ENCODE measurements at regions not wholly inside any gene's neighbourhood (a gene's known extent, or its start where the extent isn't known, plus 50 kb on each side); places are given as distances from the start of the nearest gene placed in this dataset.
A peak's percentile ranks its signal among the peaks of the same experiment; 100 is the strongest.
"Not testable (repeated sequence)": the region's sequence is repeated elsewhere in the genome, so short reads cannot be mapped to it uniquely, and the experiment has no call there.

- DNase-seq = no peak
Observed at GRCh38 chr6:14540276-14540675, 422.7 kb downstream of the CD83 start.

GRCh38 chr6:14540810-14541540, 423.4 kb downstream of the CD83 start:
- no peak for DNase-seq

DNA sequence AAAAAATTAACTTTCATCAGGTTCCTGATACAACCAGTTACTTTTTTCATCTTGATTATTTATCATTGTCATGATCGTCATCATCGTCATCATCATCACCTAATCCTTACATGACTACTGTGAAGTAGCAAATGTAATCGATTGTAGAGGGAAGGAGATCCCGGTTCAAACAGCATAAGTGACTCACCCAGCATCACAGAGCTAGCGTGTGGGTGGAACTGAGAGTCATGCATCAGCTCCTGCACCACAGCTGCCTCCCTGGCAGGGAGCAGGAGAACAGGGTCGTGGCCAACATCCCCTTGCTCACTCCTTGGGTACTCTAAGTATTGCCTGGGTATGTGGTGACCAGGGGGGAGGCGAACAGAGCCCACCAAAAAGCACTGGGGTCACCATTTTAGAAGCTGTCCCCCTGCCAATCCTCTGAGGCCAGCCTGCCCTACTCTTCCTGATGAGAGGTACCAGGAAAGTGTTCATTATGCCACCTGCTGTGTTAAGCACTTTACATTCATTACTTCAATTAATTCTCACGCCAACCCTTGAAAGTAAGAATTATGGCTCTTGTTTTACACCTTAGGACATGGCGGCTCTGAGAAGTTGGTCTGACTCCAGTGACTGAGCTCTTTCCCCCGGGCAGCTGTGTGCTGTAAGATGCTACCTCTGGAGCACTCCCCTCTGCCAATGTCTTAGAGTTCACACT, 425.2 kb downstream of the CD83 start:
- peak; percentile 73 to 90 (median 84) for DNase-seq

GRCh38 chr6:14543971-14544585, 426.5 kb downstream of the CD83 start:
- no peak for DNase-seq

GRCh38 chr6:14544666-14545065, 427.1 kb downstream of the CD83 start:
- DNase-seq = no peak

DNA sequence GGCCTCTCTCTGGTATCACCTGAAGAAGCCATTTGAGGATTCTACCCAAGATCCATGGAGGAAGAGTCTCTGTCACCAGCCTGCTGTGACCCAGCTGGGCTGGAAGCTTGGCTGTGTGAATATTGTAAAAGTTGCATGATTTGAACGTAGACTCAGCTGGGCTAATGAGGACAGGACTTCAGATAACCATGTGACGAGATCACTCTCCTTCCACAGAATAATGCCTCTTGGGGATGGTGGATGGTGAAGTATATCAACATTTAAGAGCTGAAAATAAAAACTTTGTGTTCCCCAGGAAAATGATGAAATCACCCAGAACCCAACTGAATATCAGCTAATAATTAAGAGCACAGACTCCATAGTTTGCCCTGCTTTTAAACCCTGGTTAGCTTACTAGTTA, 427.9 kb downstream of the CD83 start:
- no peak for DNase-seq

- no peak for DNase-seq
Observed at GRCh38 chr6:14546036-14546435, 428.5 kb downstream of the CD83 start.

GRCh38 chr6:14547284-14547998, 429.9 kb downstream of the CD83 start:
- no peak for DNase-seq

GRCh38 chr6:14549304-14549770, 431.8 kb downstream of the CD83 start:
- DNase-seq = no peak

DNA sequence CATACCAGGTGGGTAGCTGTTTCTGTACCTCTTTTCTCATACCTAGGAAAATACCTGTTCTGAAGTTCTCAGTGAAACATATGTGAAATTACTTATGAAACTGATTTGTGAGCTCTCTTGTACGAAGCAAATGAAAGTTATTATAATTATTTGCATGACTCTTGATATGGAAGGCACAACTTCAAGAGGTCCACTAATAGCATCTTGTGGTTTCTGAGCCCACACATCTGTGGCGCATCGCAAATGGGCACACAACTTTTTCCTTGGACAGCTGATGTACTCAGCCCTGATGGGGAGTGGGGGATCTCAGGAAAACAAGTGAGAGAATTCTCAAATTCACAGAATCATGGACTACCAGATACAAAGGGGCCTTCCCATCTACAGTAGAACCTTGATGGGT, 432.3 kb downstream of the CD83 start:
- DNase-seq = no peak

DNA sequence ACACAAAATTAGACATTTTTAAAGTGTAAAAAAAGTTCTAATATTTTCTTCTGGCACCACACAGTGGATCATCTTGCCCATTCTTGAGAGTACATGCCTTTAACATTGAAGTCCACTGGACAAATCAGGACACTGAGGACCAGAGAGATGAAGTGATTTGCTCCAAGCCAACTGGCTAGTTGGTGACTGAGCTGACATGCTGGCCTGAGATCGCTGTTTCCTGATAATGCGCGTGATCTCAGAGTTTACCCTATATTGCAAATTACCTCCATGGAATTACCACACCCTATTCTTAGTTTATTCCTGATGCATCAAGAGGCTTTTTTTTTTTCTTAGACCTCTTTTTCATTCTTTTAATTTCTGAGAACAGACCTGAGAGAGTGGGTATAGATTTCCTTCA, 432.8 kb downstream of the CD83 start:
- DNase-seq = no peak

DNA sequence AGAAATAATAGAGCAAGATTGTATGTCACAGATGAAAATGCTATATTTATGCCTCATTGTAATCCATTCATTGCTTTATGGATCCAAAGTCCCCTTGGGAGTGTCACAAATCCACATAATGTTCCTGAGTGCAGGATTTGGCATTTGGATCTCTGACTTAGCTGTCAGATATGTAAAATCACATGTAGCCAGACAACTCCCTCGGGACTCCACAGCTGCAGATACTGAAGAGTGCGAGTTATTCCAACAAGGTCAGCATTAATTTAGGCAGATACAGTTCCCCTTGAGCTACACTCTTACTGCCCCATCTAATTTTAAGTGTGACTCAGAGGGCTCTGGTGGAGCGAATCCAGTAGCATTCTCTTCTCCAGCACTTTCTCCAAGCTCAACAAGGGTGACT, 433.2 kb downstream of the CD83 start:
- peak; percentile 24 to 67 (median 62) for DNase-seq

- peak; percentile 28 to 58 (median 46) for DNase-seq
Observed at GRCh38 chr6:14551601-14552000, 434.0 kb downstream of the CD83 start.

DNA sequence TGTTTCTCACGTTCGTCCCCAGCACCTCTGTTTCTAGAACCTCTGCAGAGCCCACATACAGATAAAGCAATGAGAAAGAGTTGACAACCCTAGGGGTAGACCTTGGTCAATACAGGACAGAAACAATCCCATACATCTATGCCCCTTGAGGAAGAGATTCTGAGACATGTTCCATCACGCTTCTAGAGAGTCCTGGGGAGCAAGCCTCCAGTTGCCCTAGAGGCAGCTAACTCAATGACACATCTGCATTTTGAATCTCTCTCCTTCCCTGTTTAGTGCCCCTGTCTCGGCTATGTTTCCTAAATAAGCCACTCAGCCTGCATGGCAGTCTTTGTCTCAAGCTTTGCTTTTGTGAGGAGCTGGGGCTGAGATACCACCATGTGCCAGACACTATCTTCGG, 435.3 kb downstream of the CD83 start:
- no peak for DNase-seq

GRCh38 chr6:14553515-14553914, 435.9 kb downstream of the CD83 start:
- no peak for DNase-seq

GRCh38 chr6:14555804-14556203, 438.2 kb downstream of the CD83 start:
- DNase-seq = peak in 1 of 4 experiments; percentile 12

- DNase-seq = no peak
Observed at GRCh38 chr6:14559746-14560536, 442.4 kb downstream of the CD83 start.

DNA sequence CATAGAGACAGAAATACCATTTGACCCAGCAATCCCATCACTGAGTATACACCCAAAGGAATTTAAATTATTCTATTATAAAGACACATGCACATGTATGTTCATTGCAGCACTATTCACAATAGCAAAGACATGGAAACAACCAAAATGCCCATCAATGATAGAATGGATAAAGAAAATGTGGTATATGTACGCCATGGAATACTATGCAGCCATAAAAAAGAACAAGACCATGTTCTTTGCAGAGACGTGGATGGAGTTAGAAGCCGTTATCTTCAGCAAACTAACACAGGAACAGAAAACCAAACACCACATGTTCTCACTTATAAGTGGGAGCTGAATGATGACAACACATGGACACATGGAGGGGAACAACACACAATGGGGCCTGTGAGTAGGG, 444.0 kb downstream of the CD83 start:
- not testable (repeated sequence) for DNase-seq

GRCh38 chr6:14567842-14568241, 450.3 kb downstream of the CD83 start:
- DNase-seq = peak in 1 of 4 experiments; percentile 24

GRCh38 chr6:14569394-14569793, 451.8 kb downstream of the CD83 start:
- peak; percentile 29 to 73 (median 61) for DNase-seq

- DNase-seq = not testable (repeated sequence)
Observed at GRCh38 chr6:14569874-14570273, 452.3 kb downstream of the CD83 start.

GRCh38 chr6:14571001-14571400, 453.4 kb downstream of the CD83 start:
- no peak for DNase-seq
